ENCODE measurements at regions not wholly inside any gene's neighbourhood (a gene's known extent, or its start where the extent isn't known, plus 50 kb on each side); places are given as distances from the start of the nearest gene placed in this dataset.

DNA sequence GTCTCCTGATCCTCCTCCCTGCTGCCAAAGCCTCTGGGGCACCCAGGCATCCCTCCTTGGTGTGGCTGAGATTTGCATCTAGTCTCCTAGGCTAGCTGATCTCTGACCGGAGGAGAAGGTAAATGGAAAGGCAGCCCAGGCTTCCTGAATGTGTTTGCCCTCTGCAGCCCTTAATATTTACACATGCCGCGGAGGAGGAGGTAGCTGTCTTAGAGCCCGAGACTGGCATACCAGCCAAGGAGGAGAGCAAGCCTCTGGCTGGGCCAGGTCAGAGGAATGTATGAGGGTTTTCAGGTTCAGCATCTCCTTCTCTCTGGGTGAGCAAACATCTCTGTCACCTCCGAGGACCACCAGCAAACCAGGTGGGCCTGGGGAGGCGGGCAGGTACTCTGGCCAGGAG lies 86.0 kb upstream of the GRIK3 start:
- TF ChIP-seq, protein P1, sequence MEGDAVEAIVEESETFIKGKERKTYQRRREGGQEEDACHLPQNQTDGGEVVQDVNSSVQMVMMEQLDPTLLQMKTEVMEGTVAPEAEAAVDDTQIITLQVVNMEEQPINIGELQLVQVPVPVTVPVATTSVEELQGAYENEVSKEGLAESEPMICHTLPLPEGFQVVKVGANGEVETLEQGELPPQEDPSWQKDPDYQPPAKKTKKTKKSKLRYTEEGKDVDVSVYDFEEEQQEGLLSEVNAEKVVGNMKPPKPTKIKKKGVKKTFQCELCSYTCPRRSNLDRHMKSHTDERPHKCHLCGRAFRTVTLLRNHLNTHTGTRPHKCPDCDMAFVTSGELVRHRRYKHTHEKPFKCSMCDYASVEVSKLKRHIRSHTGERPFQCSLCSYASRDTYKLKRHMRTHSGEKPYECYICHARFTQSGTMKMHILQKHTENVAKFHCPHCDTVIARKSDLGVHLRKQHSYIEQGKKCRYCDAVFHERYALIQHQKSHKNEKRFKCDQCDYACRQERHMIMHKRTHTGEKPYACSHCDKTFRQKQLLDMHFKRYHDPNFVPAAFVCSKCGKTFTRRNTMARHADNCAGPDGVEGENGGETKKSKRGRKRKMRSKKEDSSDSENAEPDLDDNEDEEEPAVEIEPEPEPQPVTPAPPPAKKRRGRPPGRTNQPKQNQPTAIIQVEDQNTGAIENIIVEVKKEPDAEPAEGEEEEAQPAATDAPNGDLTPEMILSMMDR (IDR thresholded peaks at IDR 0.05): no peak
- no peak for TF ChIP-seq EZH2 (IDR thresholded peaks at IDR 0.05; ENCODE audit: borderline replicate concordance, insufficient read depth, low read depth, low read length, poor library complexity, severe bottlenecking)
